Astrocyte of the cerebellum (primary cell): ENCODE measurements at regions not wholly inside any gene's neighbourhood (a gene's known extent, or its start where the extent isn't known, plus 50 kb on each side); places are given as distances from the start of the nearest gene placed in this dataset.
"Not testable (repeated sequence)": the region's sequence is repeated elsewhere in the genome, so short reads cannot be mapped to it uniquely, and the experiment has no call there.

Experiments used
- DNase-seq: peaks from one replicate; pipeline ENCODE4 v3.0.0-alpha.2; 2011; ENCODE audit warnings: low read depth
- H3K4me3 ChIP-seq: 2 replicates; pipeline ENCODE4 v1.5.1; 2011; ENCODE audit warnings: mild to moderate bottlenecking, low read depth, low read length, moderate library complexity
- CTCF ChIP-seq: IDR thresholded peaks from 2 replicates; pipeline ENCODE4 v1.5.1; 2012; ENCODE audit warnings: low read length, low read depth, moderate library complexity, mild to moderate bottlenecking; ENCODE audit errors: missing control alignments
- in situ Hi-C: cut with HindIII; loops from 2 replicates; pipeline ENCODE4 v1.10.0; 2017; ENCODE audit warnings: low sequenced_read_pairs

GRCh38 chr3:80649170-80649569, 881.4 kb upstream of the ROBO1 start:
- in situ Hi-C loops: no loop called here
- no peak for TF ChIP-seq CTCF
- no peak overlapping the region for H3K4me3 ChIP-seq
- DNase-seq: no peak

- TF ChIP-seq CTCF: no peak
- in situ Hi-C loops: no loop called here
- H3K4me3 ChIP-seq: no peak overlapping the region
- no peak for DNase-seq
Measured at GRCh38 chr3:80643421-80643820, 875.6 kb upstream of the ROBO1 start.

DNA sequence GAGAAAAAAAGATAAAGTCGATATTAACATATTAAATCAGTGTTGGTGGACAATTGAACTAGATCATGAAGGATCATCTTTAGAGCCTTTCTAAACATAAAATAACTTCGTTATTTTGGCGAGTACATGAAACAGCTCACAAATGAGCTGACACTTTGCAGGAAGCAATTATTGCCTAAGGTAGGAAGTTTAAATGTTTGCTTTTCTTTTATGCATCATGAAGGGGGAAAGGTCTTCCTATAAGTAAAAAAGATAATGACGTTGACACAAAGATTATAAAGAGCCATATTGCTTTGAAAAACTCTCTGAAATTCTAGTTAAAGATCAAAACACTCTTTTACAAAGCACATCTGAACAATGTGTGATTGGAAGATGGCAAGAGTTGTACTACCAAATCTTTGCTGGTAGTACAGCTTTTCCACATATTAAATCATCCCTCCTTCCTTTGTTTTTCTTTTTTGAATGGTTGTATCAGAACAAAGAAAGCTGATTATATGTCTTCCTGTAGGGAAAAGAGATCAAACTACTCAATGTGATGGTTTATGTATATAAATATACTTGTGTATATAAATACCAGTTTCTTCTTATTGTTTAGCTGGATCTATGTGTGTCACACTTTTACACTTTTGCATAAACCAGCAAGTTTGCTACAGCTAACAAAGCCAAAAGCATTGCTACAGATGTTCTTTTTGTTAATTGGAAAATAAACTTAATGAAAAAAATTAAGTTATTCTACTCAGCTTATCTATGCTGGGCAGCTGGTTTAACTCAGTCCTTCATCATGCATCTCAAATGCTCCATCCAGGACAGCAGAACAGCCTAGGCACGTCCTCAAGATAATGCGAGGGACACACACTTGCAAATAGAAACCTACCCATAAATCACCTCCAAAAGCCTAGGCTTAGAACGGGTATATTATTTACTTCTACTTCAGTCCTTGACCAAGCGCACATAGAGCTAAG, 850.8 kb upstream of the ROBO1 start:
- DNase-seq: no peak
- in situ Hi-C loops: no loop called here
- no peak overlapping the region for H3K4me3 ChIP-seq
- no peak for TF ChIP-seq CTCF

- H3K4me3 ChIP-seq: no peak overlapping the region
- TF ChIP-seq CTCF: no peak
- DNase-seq: no peak
- in situ Hi-C loops: no loop called here
Measured at GRCh38 chr3:80612366-80612765, 844.6 kb upstream of the ROBO1 start.

DNA sequence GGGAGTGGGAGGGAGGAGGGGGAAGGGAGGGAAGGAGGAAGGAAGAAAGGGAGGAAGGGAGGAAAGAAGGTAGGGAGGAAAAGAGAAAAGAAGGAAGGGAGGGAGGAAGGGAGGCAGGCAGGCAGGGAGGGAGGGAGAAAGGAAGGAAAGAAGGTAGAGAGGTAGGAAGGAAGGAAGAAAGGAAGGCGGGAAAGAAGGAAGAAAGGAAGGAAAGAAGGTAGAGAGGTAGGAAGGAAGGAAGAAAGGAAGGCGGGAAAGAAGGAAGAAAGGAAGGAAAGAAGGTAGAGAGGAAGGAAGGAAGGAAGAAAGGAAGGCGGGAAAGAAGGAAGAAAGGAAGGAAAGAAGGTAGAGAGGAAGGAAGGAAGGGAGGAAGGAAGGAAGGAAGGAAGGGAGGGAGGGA, 840.3 kb upstream of the ROBO1 start:
- in situ Hi-C loops, DNase-seq, H3K4me3 ChIP-seq: not testable (repeated sequence)

DNA sequence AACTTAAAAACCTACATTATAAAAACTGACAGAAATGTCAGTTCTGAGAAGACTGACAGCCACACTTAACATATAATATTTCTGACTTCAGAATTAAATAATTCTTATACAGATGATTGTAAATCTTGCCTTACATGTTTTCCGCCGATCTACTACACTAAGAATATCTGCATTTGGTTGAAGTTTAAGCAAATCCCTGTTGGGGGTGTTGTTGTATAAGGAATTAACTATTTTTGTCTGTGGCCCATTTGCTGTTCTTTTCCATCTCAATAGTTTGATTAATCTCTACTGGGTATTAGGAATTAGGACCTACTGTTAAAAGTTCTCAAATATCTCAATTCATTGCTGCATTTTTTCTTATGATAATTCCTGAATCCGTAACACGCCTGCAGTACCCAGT, 838.3 kb upstream of the ROBO1 start:
- no peak for DNase-seq
- no peak for TF ChIP-seq CTCF
- H3K4me3 ChIP-seq: no peak overlapping the region
- in situ Hi-C loops: no loop called here

- no peak for TF ChIP-seq CTCF
- no peak overlapping the region for H3K4me3 ChIP-seq
- in situ Hi-C loops: no loop called here
- DNase-seq: no peak
Measured at GRCh38 chr3:80601479-80601878, 833.7 kb upstream of the ROBO1 start.
